Liver (tissue), 8 donors: ENCODE measurements at regions not wholly inside any gene's neighbourhood (a gene's known extent, or its start where the extent isn't known, plus 50 kb on each side); places are given as distances from the start of the nearest gene placed in this dataset.

Experiments
- DNase-seq: peaks from one replicate; pipeline ENCODE4 v3.0.0-alpha.2; 2017; ENCODE audit warnings: low spot score
- H3K27ac ChIP-seq, 2 donors: one replicate each; pipeline ENCODE4 v1.7.0; 2013; ENCODE audit warnings: inconsistent platforms in 2 of 2, low read length in 2 of 2, control low read depth in 1 of 2, low read depth in 1 of 2, mild to moderate bottlenecking in 1 of 2
- H3K27me3 ChIP-seq, 4 donors: one replicate each; pipeline versions ENCODE4 v1.6.1 to v1.7.0; 2013; ENCODE audit warnings: low read length in 3 of 4, inconsistent platforms in 1 of 4, mild to moderate bottlenecking in 1 of 4, moderate library complexity in 1 of 4; ENCODE audit not compliant: control insufficient read depth in 4 of 4, insufficient read depth in 4 of 4
- H3K36me3 ChIP-seq, 4 donors: one replicate each; pipeline versions ENCODE4 v1.6.1 to v1.7.0; 2013; ENCODE audit warnings: low read length in 3 of 4, mild to moderate bottlenecking in 3 of 4, low read depth in 1 of 4, moderate library complexity in 1 of 4; ENCODE audit not compliant: control insufficient read depth in 4 of 4, insufficient read depth in 3 of 4
- H3K4me1 ChIP-seq, 4 donors: one replicate each; pipeline versions ENCODE4 v1.6.1 to v1.7.0; 2013; ENCODE audit warnings: low read length in 3 of 4, mild to moderate bottlenecking in 3 of 4, moderate library complexity in 1 of 4; ENCODE audit not compliant: control insufficient read depth in 4 of 4, insufficient read depth in 4 of 4
- H3K4me3 ChIP-seq, 3 donors: one replicate each; pipeline versions ENCODE4 v1.6.1 to v1.7.0; 2013; ENCODE audit warnings: low read length in 3 of 3, control low read depth in 1 of 3, low read depth in 1 of 3, mild to moderate bottlenecking in 1 of 3
- H3K9ac ChIP-seq, 2 donors: one replicate each; pipeline ENCODE4 v1.7.0; 2013; ENCODE audit warnings: low read length in 2 of 2, mild to moderate bottlenecking in 2 of 2, moderate library complexity in 2 of 2, control low read depth in 1 of 2, low read depth in 1 of 2
- H3K9me3 ChIP-seq, 4 donors: one replicate each; pipeline versions ENCODE4 v1.6.1 to v1.7.0; 2013; ENCODE audit warnings: low read length in 3 of 4; ENCODE audit not compliant: control insufficient read depth in 4 of 4
- CTCF ChIP-seq: fragments of 150-350 bp; IDR thresholded peaks from 2 replicates; pipeline ENCODE4 v1.5.1; 2017; ENCODE audit warnings: improper control_type of control experiment, low read depth, low read length; ENCODE audit not compliant: missing input control
- EGR1 ChIP-seq, 2 donors: IDR thresholded peaks; 2 replicates each; pipeline ENCODE4 v1.6.1; 2016 to 2018; ENCODE audit warnings: antibody characterized with exemption in 2 of 2, low read depth in 2 of 2
- FOXA1 ChIP-seq: IDR thresholded peaks from 2 replicates; pipeline ENCODE4 v1.6.1; 2016; ENCODE audit warnings: antibody characterized with exemption
- FOXA2 ChIP-seq: IDR thresholded peaks from 2 replicates; pipeline ENCODE4 v1.6.1; 2016; ENCODE audit warnings: antibody characterized with exemption
- GABPA ChIP-seq, 2 donors: IDR thresholded peaks in 1 of 2; conservative IDR thresholded peaks in 1 of 2; 2 replicates each; pipeline ENCODE4 v1.6.1; 2016; ENCODE audit warnings: antibody characterized with exemption in 2 of 2, mild to moderate bottlenecking in 1 of 2, moderate library complexity in 1 of 2
- HNF4A ChIP-seq, 2 donors: conservative IDR thresholded peaks; 2 replicates each; pipeline ENCODE4 v1.6.1; 2016; ENCODE audit warnings: antibody characterized with exemption in 2 of 2, mild to moderate bottlenecking in 2 of 2
- HNF4G ChIP-seq: IDR thresholded peaks from 2 replicates; pipeline ENCODE4 v1.6.1; 2016; ENCODE audit warnings: antibody characterized with exemption
- JUND ChIP-seq, 2 donors: IDR thresholded peaks; 2 replicates each; pipeline ENCODE4 v1.6.1; 2016; ENCODE audit warnings: antibody characterized with exemption in 2 of 2
- NR2F2 ChIP-seq: IDR thresholded peaks from 2 replicates; pipeline ENCODE4 v1.6.1; 2016; ENCODE audit warnings: antibody characterized with exemption
- RAD21 ChIP-seq, 2 donors: IDR thresholded peaks; 2 replicates each; pipeline ENCODE4 v1.6.1; 2016; ENCODE audit warnings: antibody characterized with exemption in 2 of 2, mild to moderate bottlenecking in 2 of 2
- RXRA ChIP-seq, 2 donors: IDR thresholded peaks; 2 replicates each; pipeline ENCODE4 v1.6.1; 2017 to 2018; ENCODE audit warnings: antibody characterized with exemption in 2 of 2, mild to moderate bottlenecking in 1 of 2
- SP1 ChIP-seq: IDR thresholded peaks from 2 replicates; pipeline ENCODE4 v1.6.1; 2018; ENCODE audit warnings: antibody characterized with exemption, mild to moderate bottlenecking
- TAF1 ChIP-seq: conservative IDR thresholded peaks from 2 replicates; pipeline ENCODE4 v1.6.1; 2016; ENCODE audit warnings: antibody characterized with exemption, mild to moderate bottlenecking
- YY1 ChIP-seq: IDR thresholded peaks from 2 replicates; pipeline ENCODE4 v1.6.1; 2016; ENCODE audit warnings: antibody characterized with exemption, mild to moderate bottlenecking
- WGBS: extraction: QIAGEN DNeasy Blood & Tissue Kit; methylation state at CpG from one replicate; pipeline ENCODE4 v1.1.7; 2013; 5-methylcytosine and 5-hydroxymethylcytosine counted together
- TF ChIP-seq, protein P1 (sequence below): IDR thresholded peaks from 2 replicates; pipeline ENCODE4 v1.6.1; 2016; ENCODE audit warnings: antibody characterized with exemption, mild to moderate bottlenecking
- TF ChIP-seq, protein P2 (sequence below): IDR thresholded peaks from 2 replicates; pipeline ENCODE4 v1.6.1; 2016; ENCODE audit warnings: antibody characterized with exemption
- TF ChIP-seq, protein P3 (sequence below): IDR thresholded peaks from 2 replicates; pipeline ENCODE4 v1.6.1; 2016; ENCODE audit warnings: antibody characterized with exemption
- TF ChIP-seq, protein P4 (sequence below): IDR thresholded peaks from 2 replicates; pipeline ENCODE4 v1.6.1; 2016; ENCODE audit warnings: antibody characterized with exemption
- donor health status: healthy.
- donor health status: healthy.
- donor health status: healthy.
- donor health status: healthy.
- donor health status: healthy.

DNA sequence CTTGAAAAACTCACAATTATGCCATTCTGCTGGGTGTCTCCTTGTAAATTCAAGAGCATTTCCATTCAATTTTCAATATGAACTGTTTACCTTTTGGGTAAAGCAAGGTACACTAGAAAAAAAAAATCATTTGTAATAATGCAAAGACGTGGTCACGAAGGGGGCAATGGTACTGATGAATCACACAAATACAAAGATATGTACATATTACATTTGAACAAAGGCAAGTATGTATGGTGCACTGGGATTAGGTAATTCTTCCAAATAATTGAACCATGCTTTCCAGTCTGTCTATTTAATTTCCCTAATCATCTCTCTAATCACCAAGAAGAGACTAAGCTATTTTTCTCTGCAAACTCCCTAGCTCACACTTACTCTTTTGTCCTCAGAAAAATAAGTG lies 63.4 kb upstream of the RNF38 start:
- H3K9me3 ChIP-seq: no peaks in the 10 kb centered on the region
- no peak for DNase-seq
- 94% methylated on average over 2 of the region's 2 CpGs for WGBS
- TF ChIP-seq SP1 (no peak), TAF1 (no peak), RAD21 (IDR thresholded peaks at IDR 0.05) (no peak), EGR1 (IDR thresholded peaks at IDR 0.05; ENCODE audit: low read depth in 2 of 2) (no peak), NR2F2 (no peak), HNF4G (no peak), FOXA2 (no peak), JUND (IDR thresholded peaks at IDR 0.05) (no peak), FOXA1 (no peak), CTCF (no peak), GABPA (IDR thresholded peaks at IDR 0.05 in 1 of 2, conservative IDR thresholded peaks at IDR 0.05 in 1 of 2) (no peak), YY1 (no peak), HNF4A (conservative IDR thresholded peaks at IDR 0.05) (no peak), RXRA (IDR thresholded peaks at IDR 0.05) (no peak)
- TF ChIP-seq, protein P1, sequence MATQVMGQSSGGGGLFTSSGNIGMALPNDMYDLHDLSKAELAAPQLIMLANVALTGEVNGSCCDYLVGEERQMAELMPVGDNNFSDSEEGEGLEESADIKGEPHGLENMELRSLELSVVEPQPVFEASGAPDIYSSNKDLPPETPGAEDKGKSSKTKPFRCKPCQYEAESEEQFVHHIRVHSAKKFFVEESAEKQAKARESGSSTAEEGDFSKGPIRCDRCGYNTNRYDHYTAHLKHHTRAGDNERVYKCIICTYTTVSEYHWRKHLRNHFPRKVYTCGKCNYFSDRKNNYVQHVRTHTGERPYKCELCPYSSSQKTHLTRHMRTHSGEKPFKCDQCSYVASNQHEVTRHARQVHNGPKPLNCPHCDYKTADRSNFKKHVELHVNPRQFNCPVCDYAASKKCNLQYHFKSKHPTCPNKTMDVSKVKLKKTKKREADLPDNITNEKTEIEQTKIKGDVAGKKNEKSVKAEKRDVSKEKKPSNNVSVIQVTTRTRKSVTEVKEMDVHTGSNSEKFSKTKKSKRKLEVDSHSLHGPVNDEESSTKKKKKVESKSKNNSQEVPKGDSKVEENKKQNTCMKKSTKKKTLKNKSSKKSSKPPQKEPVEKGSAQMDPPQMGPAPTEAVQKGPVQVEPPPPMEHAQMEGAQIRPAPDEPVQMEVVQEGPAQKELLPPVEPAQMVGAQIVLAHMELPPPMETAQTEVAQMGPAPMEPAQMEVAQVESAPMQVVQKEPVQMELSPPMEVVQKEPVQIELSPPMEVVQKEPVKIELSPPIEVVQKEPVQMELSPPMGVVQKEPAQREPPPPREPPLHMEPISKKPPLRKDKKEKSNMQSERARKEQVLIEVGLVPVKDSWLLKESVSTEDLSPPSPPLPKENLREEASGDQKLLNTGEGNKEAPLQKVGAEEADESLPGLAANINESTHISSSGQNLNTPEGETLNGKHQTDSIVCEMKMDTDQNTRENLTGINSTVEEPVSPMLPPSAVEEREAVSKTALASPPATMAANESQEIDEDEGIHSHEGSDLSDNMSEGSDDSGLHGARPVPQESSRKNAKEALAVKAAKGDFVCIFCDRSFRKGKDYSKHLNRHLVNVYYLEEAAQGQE: no peak
- TF ChIP-seq, protein P2, sequence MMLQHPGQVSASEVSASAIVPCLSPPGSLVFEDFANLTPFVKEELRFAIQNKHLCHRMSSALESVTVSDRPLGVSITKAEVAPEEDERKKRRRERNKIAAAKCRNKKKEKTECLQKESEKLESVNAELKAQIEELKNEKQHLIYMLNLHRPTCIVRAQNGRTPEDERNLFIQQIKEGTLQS: no peak
- TF ChIP-seq, protein P3, sequence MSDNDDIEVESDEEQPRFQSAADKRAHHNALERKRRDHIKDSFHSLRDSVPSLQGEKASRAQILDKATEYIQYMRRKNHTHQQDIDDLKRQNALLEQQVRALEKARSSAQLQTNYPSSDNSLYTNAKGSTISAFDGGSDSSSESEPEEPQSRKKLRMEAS: no peak
- TF ChIP-seq, protein P4, sequence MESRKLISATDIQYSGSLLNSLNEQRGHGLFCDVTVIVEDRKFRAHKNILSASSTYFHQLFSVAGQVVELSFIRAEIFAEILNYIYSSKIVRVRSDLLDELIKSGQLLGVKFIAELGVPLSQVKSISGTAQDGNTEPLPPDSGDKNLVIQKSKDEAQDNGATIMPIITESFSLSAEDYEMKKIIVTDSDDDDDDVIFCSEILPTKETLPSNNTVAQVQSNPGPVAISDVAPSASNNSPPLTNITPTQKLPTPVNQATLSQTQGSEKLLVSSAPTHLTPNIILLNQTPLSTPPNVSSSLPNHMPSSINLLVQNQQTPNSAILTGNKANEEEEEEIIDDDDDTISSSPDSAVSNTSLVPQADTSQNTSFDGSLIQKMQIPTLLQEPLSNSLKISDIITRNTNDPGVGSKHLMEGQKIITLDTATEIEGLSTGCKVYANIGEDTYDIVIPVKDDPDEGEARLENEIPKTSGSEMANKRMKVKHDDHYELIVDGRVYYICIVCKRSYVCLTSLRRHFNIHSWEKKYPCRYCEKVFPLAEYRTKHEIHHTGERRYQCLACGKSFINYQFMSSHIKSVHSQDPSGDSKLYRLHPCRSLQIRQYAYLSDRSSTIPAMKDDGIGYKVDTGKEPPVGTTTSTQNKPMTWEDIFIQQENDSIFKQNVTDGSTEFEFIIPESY: no peak
- H3K27ac ChIP-seq: no peak overlapping the region
- H3K36me3 ChIP-seq: no peaks in the 10 kb centered on the region
- H3K27me3 ChIP-seq: no peaks in the 10 kb centered on the region
- no peaks in the 10 kb centered on the region for H3K4me1 ChIP-seq
- no peak overlapping the region for H3K4me3 ChIP-seq
- H3K9ac ChIP-seq: no peak overlapping the region
